ENCODE measurements at regions not wholly inside any gene's neighbourhood (a gene's known extent, or its start where the extent isn't known, plus 50 kb on each side); places are given as distances from the start of the nearest gene placed in this dataset.

- TF ChIP-seq SIN3A (IDR thresholded peaks at IDR 0.05; ENCODE audit: borderline replicate concordance in 2 of 2, control insufficient read depth in 1 of 2, low read depth in 2 of 2, low read length in 2 of 2) (no peak), CTCF (IDR thresholded peaks at IDR 0.05 in 2 of 3, conservative IDR thresholded peaks at IDR 0.05 in 1 of 3; ENCODE audit: insufficient read depth in 2 of 3, low read depth in 1 of 3, low read length in 3 of 3) (no peak), MTA1 (IDR thresholded peaks at IDR 0.05; ENCODE audit: borderline replicate concordance) (no peak), FOXJ3 (CRISPR knock-in tag; IDR thresholded peaks at IDR 0.05) (no peak), TBP (optimal IDR thresholded peaks at IDR 0.05; ENCODE audit: low read depth, low read length) (no peak), GTF2F1 (IDR thresholded peaks at IDR 0.05; ENCODE audit: low read depth, low read length) (no peak), POLR2AphosphoS5 (IDR thresholded peaks at IDR 0.05; ENCODE audit: control insufficient read depth, insufficient read depth, low read depth, low read length) (no peak), SRSF3 (IDR thresholded peaks at IDR 0.05; ENCODE audit: insufficient read depth, low read length) (no peak), SMC3 (conservative IDR thresholded peaks at IDR 0.05; ENCODE audit: insufficient read depth, low read depth, low read length) (no peak), ZNF740 (CRISPR knock-in tag; IDR thresholded peaks at IDR 0.05) (no peak), ZNF740 (tag; IDR thresholded peaks at IDR 0.05) (no peak), ATF7 (IDR thresholded peaks at IDR 0.05) (no peak), POLR2A (conservative IDR thresholded peaks at IDR 0.05) (no peak)
Observed at GRCh38 chr12:115771601-115772000, 505.9 kb downstream of the MED13L start.

Measured in K562 (cell line).